ENCODE measurements at regions not wholly inside any gene's neighbourhood (a gene's known extent, or its start where the extent isn't known, plus 50 kb on each side); places are given as distances from the start of the nearest gene placed in this dataset.

- no peak overlapping the region for H3K4me3 ChIP-seq (ENCODE audit: control insufficient read depth, low read depth, low read length)
- peak; percentile 83 for DNase-seq (ENCODE audit: low read depth)
- TF ChIP-seq CTCF (conservative IDR thresholded peaks at IDR 0.05; ENCODE audit: control insufficient read depth, insufficient read depth, low read depth, low read length), result no peak
Measured at GRCh38 chr11:109795234-109795633, 298.0 kb upstream of the ZC3H12C start.

- TF ChIP-seq CTCF (conservative IDR thresholded peaks at IDR 0.05; ENCODE audit: control insufficient read depth, insufficient read depth, low read depth, low read length), result no peak
- no peak overlapping the region for H3K4me3 ChIP-seq (ENCODE audit: control insufficient read depth, low read depth, low read length)
- no peak for DNase-seq (ENCODE audit: low read depth)
Measured at GRCh38 chr11:109796253-109796652, 296.9 kb upstream of the ZC3H12C start.

- H3K4me3 ChIP-seq (ENCODE audit: control insufficient read depth, low read depth, low read length), result no peak overlapping the region
- no peak for TF ChIP-seq CTCF (conservative IDR thresholded peaks at IDR 0.05; ENCODE audit: control insufficient read depth, insufficient read depth, low read depth, low read length)
- DNase-seq (ENCODE audit: low read depth), result no peak
Measured at GRCh38 chr11:109798521-109798920, 294.7 kb upstream of the ZC3H12C start.

- DNase-seq (ENCODE audit: low read depth), result no peak
- H3K4me3 ChIP-seq (ENCODE audit: control insufficient read depth, low read depth, low read length), result no peak overlapping the region
- no peak for TF ChIP-seq CTCF (conservative IDR thresholded peaks at IDR 0.05; ENCODE audit: control insufficient read depth, insufficient read depth, low read depth, low read length)
Measured at GRCh38 chr11:109799604-109800003, 293.6 kb upstream of the ZC3H12C start.

GRCh38 chr11:109804911-109805310, 288.3 kb upstream of the ZC3H12C start:
- no peak for TF ChIP-seq CTCF (conservative IDR thresholded peaks at IDR 0.05; ENCODE audit: control insufficient read depth, insufficient read depth, low read depth, low read length)
- H3K4me3 ChIP-seq (ENCODE audit: control insufficient read depth, low read depth, low read length), result no peak overlapping the region
- no peak for DNase-seq (ENCODE audit: low read depth)

- no peak overlapping the region for H3K4me3 ChIP-seq (ENCODE audit: control insufficient read depth, low read depth, low read length)
- DNase-seq (ENCODE audit: low read depth), result no peak
- TF ChIP-seq CTCF (conservative IDR thresholded peaks at IDR 0.05; ENCODE audit: control insufficient read depth, insufficient read depth, low read depth, low read length), result no peak
Measured at GRCh38 chr11:109806205-109806604, 287.0 kb upstream of the ZC3H12C start.

GRCh38 chr11:109808569-109808968, 284.6 kb upstream of the ZC3H12C start:
- TF ChIP-seq CTCF (conservative IDR thresholded peaks at IDR 0.05; ENCODE audit: control insufficient read depth, insufficient read depth, low read depth, low read length), result no peak
- peak; percentile 46 for DNase-seq (ENCODE audit: low read depth)
- no peak overlapping the region for H3K4me3 ChIP-seq (ENCODE audit: control insufficient read depth, low read depth, low read length)

Data from fibroblast of mammary gland (primary cell).